GM12873 (cell line): ENCODE measurements at regions not wholly inside any gene's neighbourhood (a gene's known extent, or its start where the extent isn't known, plus 50 kb on each side); places are given as distances from the start of the nearest gene placed in this dataset.

Experiments used
- TF ChIP-seq, protein P1 (sequence below): IDR thresholded peaks from 2 replicates; pipeline ENCODE4 v1.5.1; 2012; ENCODE audit warnings: low read depth, mild to moderate bottlenecking, moderate library complexity, low read length, control low read depth; ENCODE audit not compliant: insufficient read depth; ENCODE audit errors: missing control alignments

DNA sequence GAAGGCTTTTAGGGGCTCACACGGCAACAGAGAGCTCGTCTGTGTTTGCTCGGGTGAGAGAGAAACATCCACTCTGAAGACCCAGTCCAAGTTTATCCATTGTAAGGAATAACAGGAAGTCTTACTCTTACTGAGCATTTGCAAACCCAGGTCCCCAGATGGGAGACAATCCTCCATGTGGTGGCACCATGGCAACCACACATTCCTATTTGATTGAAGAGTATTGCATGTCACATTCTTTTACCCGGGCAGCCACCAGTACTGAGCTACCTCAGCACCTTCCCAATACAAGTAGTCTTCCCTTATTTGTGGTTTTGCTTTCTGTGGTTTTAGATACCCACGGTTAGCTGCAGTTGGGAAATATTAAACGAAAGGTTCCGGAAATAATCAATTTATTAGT lies 302.9 kb upstream of the RASGRP1 start:
- TF ChIP-seq, protein P1, sequence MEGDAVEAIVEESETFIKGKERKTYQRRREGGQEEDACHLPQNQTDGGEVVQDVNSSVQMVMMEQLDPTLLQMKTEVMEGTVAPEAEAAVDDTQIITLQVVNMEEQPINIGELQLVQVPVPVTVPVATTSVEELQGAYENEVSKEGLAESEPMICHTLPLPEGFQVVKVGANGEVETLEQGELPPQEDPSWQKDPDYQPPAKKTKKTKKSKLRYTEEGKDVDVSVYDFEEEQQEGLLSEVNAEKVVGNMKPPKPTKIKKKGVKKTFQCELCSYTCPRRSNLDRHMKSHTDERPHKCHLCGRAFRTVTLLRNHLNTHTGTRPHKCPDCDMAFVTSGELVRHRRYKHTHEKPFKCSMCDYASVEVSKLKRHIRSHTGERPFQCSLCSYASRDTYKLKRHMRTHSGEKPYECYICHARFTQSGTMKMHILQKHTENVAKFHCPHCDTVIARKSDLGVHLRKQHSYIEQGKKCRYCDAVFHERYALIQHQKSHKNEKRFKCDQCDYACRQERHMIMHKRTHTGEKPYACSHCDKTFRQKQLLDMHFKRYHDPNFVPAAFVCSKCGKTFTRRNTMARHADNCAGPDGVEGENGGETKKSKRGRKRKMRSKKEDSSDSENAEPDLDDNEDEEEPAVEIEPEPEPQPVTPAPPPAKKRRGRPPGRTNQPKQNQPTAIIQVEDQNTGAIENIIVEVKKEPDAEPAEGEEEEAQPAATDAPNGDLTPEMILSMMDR, result no peak

GRCh38 chr15:38868326-38869114 lies 303.9 kb upstream of the RASGRP1 start:
- TF ChIP-seq, protein P1, result no peak

DNA sequence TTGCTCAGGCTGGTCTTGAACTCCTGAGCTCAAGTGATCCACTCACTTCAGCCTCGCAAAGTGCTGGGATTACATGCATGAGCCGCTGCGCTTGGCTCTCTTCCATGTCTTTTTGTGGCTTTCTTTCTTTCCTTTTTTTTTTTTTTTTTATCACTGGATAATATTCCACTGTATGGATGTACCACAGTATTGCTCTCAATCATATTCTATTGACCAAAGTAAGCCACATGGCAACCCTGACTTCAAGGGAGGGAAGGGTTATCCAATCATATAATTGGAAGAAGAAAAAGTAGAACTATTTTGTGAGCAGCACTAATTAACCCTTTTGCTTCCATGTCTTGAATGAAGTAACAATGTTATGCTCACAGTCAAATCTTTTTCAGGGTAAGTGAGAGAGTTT lies 307.0 kb upstream of the RASGRP1 start:
- TF ChIP-seq, protein P1, result no peak

DNA sequence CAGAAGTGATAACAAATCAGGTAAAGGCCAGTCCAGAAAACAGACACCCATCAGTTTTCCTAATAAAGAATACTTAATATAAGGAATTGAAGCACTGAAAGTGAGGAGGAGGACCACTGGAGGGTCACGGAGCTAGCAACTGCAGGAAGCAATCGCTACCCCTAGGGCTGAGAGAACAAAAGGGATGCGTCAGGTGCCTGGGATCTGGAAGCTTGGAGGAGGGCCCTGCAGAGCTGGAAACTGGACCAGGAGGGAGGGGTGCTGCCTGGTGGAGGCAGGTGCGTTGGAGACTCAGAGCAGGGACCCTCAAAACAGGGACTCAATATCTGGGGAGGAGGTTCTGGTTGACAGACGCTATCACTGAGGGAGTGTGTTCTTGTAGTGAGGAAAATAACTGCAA lies 308.1 kb upstream of the RASGRP1 start:
- TF ChIP-seq, protein P1, result no peak

DNA sequence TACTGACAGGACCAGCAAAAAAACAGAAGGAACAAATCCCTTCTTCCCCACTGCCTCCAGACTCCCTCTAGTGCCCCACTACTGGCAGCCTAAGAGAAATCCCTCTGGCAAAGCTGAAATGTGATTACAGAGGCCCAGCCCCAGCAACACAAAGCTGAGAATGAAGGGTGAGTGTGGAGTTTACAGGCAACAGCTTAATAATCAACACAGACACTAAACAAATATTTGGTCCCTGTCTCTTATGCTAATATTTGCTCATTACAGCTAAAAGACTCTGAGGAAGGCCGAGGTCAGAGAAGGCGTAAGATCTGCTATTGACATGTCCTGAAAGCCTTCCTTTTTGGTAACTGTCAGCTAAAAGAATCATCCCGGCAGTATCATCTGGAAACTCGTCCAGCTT lies 308.5 kb upstream of the RASGRP1 start:
- TF ChIP-seq, protein P1, result no peak

DNA sequence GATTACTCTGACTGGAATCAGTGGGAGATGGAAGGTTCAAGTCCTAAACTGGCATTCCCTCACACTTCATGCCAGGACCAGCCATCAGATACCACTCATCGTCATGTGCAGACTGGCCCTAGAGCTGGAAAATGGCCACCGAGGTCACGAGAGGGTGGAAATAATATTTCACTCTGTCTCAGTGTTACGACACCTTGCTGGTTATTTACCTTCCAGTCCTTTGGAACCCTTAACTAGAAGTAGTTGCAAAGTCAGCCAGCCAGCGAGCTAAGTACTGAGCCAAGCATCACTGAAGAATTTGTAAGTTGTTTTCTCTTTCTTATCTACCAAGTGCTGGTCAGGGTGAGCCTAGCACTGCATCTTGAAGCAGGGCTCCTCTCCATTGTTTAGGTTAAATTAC lies 309.9 kb upstream of the RASGRP1 start:
- TF ChIP-seq, protein P1, result no peak

- TF ChIP-seq, protein P1, result no peak
Observed at GRCh38 chr15:38876211-38876610, 311.6 kb upstream of the RASGRP1 start.
